Endothelial cell of umbilical vein (primary cell): ENCODE measurements at regions not wholly inside any gene's neighbourhood (a gene's known extent, or its start where the extent isn't known, plus 50 kb on each side); places are given as distances from the start of the nearest gene placed in this dataset.

Experiments
- BruUV-seq: library from RNA; stranded (reverse); fragments of 400-500 nt; replicated peaks from 2 replicates; lab custom pipeline; 2021; lab: Mats Ljungman, UMichigan
- CTCF ChIA-PET: fragments of 300-600, 350-600 bp; sonication (Branson Sonifier 250); formaldehyde crosslinking; loops from one replicate; lab custom pipeline; 2021; ENCODE audit warnings: antibody characterized with exemption, inconsistent platforms; lab: Charles Lee
- POLR2A ChIA-PET: fragments of 300-600, 350-600 bp; sonication (Branson Sonifier 250); formaldehyde crosslinking; loops from one replicate; lab custom pipeline; 2021; ENCODE audit warnings: antibody characterized with exemption, inconsistent platforms; lab: Charles Lee
- DNase-seq: peaks from one replicate; pipeline ENCODE4 v3.0.0-alpha.2; 2011; ENCODE audit warnings: low read depth, low spot score
- FAIRE-seq: peaks from 2 replicates; lab custom pipeline; 2011; peaks lifted over from hg19 to GRCh38; lab: Jason Lieb, UNC
- H2AFZ ChIP-seq: 2 replicates; pipeline ENCODE4 v1.6.0; 2012; ENCODE audit warnings: low read depth, low read length, control low read depth, inconsistent platforms
- H3K27ac ChIP-seq: 2 replicates; pipeline ENCODE4 v1.5.1; 2011; ENCODE audit warnings: low read depth, mild to moderate bottlenecking, control low read depth, low read length, moderate library complexity; ENCODE audit not compliant: insufficient read depth
- H3K27me3 ChIP-seq, 2 experiments: 2 replicates each; pipeline versions ENCODE4 v1.6.0 to v1.6.1; 2011; ENCODE audit warnings: low read length in 2 of 2, mixed read lengths in 1 of 2; ENCODE audit not compliant: control insufficient read depth in 2 of 2, insufficient read depth in 2 of 2
- H3K36me3 ChIP-seq, 2 experiments: 2 replicates in 1 of 2; 3 replicates in 1 of 2; pipeline ENCODE4 v1.5.1; 2011; ENCODE audit warnings: low read length in 2 of 2, mild to moderate bottlenecking in 1 of 2, moderate library complexity in 1 of 2; ENCODE audit not compliant: control insufficient read depth in 2 of 2, insufficient read depth in 2 of 2; ENCODE audit errors: extremely low read depth in 1 of 2
- H3K4me1 ChIP-seq: 3 replicates; pipeline ENCODE4 v1.5.1; 2011; ENCODE audit warnings: mild to moderate bottlenecking, low read length; ENCODE audit not compliant: control insufficient read depth, insufficient read depth; ENCODE audit errors: extremely low read depth
- H3K4me2 ChIP-seq: 2 replicates; pipeline ENCODE4 v1.6.1; 2011; ENCODE audit warnings: low read length, control low read depth, mixed read lengths; ENCODE audit not compliant: insufficient read depth
- H3K4me3 ChIP-seq, 3 experiments: fragments of 200-600 bp in 1 of 3; sonication (generic), shearing (Covaris generic) in 1 of 3; replicated peaks in 1 of 3; 2 replicates each; pipeline ENCODE4 v1.5.1; 2011 to 2016; ENCODE audit warnings: control low read depth in 3 of 3, low read length in 3 of 3, mild to moderate bottlenecking in 2 of 3, inconsistent platforms in 1 of 3, low read depth in 1 of 3, moderate library complexity in 1 of 3; ENCODE audit not compliant: insufficient read depth in 1 of 3
- H3K79me2 ChIP-seq: 2 replicates; pipeline ENCODE4 v1.6.0; 2012; ENCODE audit warnings: low read length, inconsistent platforms; ENCODE audit not compliant: control insufficient read depth, insufficient read depth
- H3K9ac ChIP-seq: replicated peaks from 2 replicates; pipeline ENCODE3; 2011; ENCODE audit warnings: low read length, control low read depth; ENCODE audit not compliant: insufficient read depth; ENCODE audit errors: extremely low read depth
- H3K9me1 ChIP-seq: replicated peaks from 3 replicates; pipeline ENCODE4 v1.6.0; 2011; ENCODE audit warnings: mild to moderate bottlenecking, low read length; ENCODE audit not compliant: control insufficient read depth, insufficient read depth; ENCODE audit errors: extremely low read depth
- H3K9me3 ChIP-seq: replicated peaks from 2 replicates; pipeline ENCODE4 v1.5.1; 2012; ENCODE audit warnings: low read length, inconsistent platforms; ENCODE audit not compliant: control insufficient read depth, insufficient read depth
- H4K20me1 ChIP-seq: replicated peaks from 2 replicates; pipeline ENCODE3; 2011; ENCODE audit warnings: mild to moderate bottlenecking, low read length; ENCODE audit not compliant: control insufficient read depth, insufficient read depth; ENCODE audit errors: extremely low read depth
- EZH2 ChIP-seq: IDR thresholded peaks from 2 replicates; pipeline ENCODE4 v1.6.1; 2012; ENCODE audit warnings: borderline replicate concordance, low read depth, mild to moderate bottlenecking, moderate library complexity, low read length, inconsistent platforms; ENCODE audit not compliant: severe bottlenecking
- FOS ChIP-seq: IDR thresholded peaks from 2 replicates; pipeline ENCODE4 v1.6.1; 2011; ENCODE audit warnings: mild to moderate bottlenecking, low read length, moderate library complexity, borderline replicate concordance; ENCODE audit not compliant: insufficient read depth
- GATA2 ChIP-seq: IDR thresholded peaks from 2 replicates; pipeline ENCODE4 v1.7.0; 2011; ENCODE audit warnings: low read depth, mild to moderate bottlenecking, moderate library complexity, mixed read lengths, low read length; ENCODE audit not compliant: insufficient read length, insufficient read depth
- JUN ChIP-seq: IDR thresholded peaks from 2 replicates; pipeline ENCODE4 v1.6.1; 2011; ENCODE audit warnings: borderline replicate concordance, low read depth; ENCODE audit not compliant: insufficient read length, insufficient read depth
- MYC ChIP-seq: IDR thresholded peaks from one replicate; pipeline ENCODE4 v1.6.1; 2011; ENCODE audit warnings: mild to moderate bottlenecking, low read depth, low read length
- POLR2A ChIP-seq: IDR thresholded peaks from 2 replicates; pipeline ENCODE4 v1.6.1; 2012; ENCODE audit warnings: low read depth, mild to moderate bottlenecking, control low read depth, low read length
- POLR2AphosphoS5 ChIP-seq: IDR thresholded peaks from 2 replicates; pipeline ENCODE4 v1.6.1; 2012; ENCODE audit warnings: low read depth, mild to moderate bottlenecking, control low read depth, low read length, moderate library complexity; ENCODE audit not compliant: insufficient read depth
- dilution Hi-C: fragments of 300-500 bp; cut with MboI; formaldehyde crosslinking; loops from one replicate; pipeline ENCODE4 v1.15.0; 2019; ENCODE audit warnings: low sequenced_read_pairs; ENCODE audit not compliant: extremely low pct_ligation_motif_present
- intact Hi-C: fragments of 100-400 bp; cut with micrococcal nuclease; formaldehyde crosslinking; loops from one replicate; pipeline ENCODE4 v1.10.0; 2022
- TF ChIP-seq, protein P1 (sequence below): IDR thresholded peaks from 2 replicates; pipeline ENCODE4 v1.6.1; 2011; ENCODE audit not compliant: insufficient read depth, insufficient read length
- TF ChIP-seq, protein P2 (sequence below), 2 donors: IDR thresholded peaks; 1 replicate in 1 of 2; 2 replicates in 1 of 2; pipeline ENCODE4 v1.5.1; 2011; ENCODE audit warnings: low read length in 2 of 2, mild to moderate bottlenecking in 2 of 2, moderate library complexity in 2 of 2, control low read depth in 1 of 2, inconsistent platforms in 1 of 2, low read depth in 1 of 2; ENCODE audit not compliant: insufficient read depth in 1 of 2; ENCODE audit errors: extremely low read depth in 1 of 2

- Histone ChIP-seq H3K27me3 (no peaks in the 10 kb centered on the region), H3K4me2 (no peak overlapping the region), H3K27ac (no peak overlapping the region), H3K9me1 (no peaks in the 10 kb centered on the region), H3K36me3 (no peaks in the 10 kb centered on the region), H3K9ac (no peak overlapping the region), H3K4me3 (no peak overlapping the region), H4K20me1 (no peaks in the 10 kb centered on the region), H3K9me3 (no peaks in the 10 kb centered on the region), H3K4me1 (no peaks in the 10 kb centered on the region), H3K79me2 (no peaks in the 10 kb centered on the region), H2AFZ (no peak overlapping the region)
- ChIA-PET CTCF (no interaction called here), POLR2A (no interaction called here)
- TF ChIP-seq EZH2, result no peak
- no peak for TF ChIP-seq FOS
- no peak for TF ChIP-seq JUN
- TF ChIP-seq, protein P1, sequence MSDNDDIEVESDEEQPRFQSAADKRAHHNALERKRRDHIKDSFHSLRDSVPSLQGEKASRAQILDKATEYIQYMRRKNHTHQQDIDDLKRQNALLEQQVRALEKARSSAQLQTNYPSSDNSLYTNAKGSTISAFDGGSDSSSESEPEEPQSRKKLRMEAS, result no peak
- TF ChIP-seq POLR2A, result no peak
- TF ChIP-seq, protein P2, sequence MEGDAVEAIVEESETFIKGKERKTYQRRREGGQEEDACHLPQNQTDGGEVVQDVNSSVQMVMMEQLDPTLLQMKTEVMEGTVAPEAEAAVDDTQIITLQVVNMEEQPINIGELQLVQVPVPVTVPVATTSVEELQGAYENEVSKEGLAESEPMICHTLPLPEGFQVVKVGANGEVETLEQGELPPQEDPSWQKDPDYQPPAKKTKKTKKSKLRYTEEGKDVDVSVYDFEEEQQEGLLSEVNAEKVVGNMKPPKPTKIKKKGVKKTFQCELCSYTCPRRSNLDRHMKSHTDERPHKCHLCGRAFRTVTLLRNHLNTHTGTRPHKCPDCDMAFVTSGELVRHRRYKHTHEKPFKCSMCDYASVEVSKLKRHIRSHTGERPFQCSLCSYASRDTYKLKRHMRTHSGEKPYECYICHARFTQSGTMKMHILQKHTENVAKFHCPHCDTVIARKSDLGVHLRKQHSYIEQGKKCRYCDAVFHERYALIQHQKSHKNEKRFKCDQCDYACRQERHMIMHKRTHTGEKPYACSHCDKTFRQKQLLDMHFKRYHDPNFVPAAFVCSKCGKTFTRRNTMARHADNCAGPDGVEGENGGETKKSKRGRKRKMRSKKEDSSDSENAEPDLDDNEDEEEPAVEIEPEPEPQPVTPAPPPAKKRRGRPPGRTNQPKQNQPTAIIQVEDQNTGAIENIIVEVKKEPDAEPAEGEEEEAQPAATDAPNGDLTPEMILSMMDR (IDR thresholded peaks at IDR 0.05; ENCODE audit: extremely low read depth in 1 of 2, insufficient read depth in 1 of 2, low read depth in 1 of 2, low read length in 2 of 2), result no peak
- TF ChIP-seq GATA2, result no peak
- no peak for TF ChIP-seq POLR2AphosphoS5
- TF ChIP-seq MYC, result no peak
- dilution Hi-C loops (no loop called here), intact Hi-C loops (no loop called here)
- no peak for DNase-seq
- BruUV-seq, result no TSS peak
- no peak for FAIRE-seq
Measured at GRCh38 chr20:10812759-10813327, 139.0 kb upstream of the JAG1 start.
